Cardiac muscle cell (in vitro differentiated cells and primary cell): ENCODE measurements at regions not wholly inside any gene's neighbourhood (a gene's known extent, or its start where the extent isn't known, plus 50 kb on each side); places are given as distances from the start of the nearest gene placed in this dataset.

Source experiments
- DNase-seq, 2 donors: peaks; one replicate each; pipeline versions ENCODE4 v3.0.0 to v3.0.0-alpha.2; 2010 to 2017; ENCODE audit warnings: low read depth in 1 of 2, low spot score in 1 of 2
- H3K27ac ChIP-seq: fragments of 200-600 bp; sonication (generic); 2 replicates; pipeline ENCODE4 v1.5.1; 2016
- H3K27me3 ChIP-seq: fragments of 200-600 bp; sonication (generic); 2 replicates; pipeline ENCODE4 v1.6.0; 2016; ENCODE audit warnings: control low read depth
- H3K36me3 ChIP-seq: fragments of 200-600 bp; sonication (generic); 2 replicates; pipeline ENCODE4 v1.5.1; 2016; ENCODE audit warnings: control low read depth
- H3K4me1 ChIP-seq: fragments of 200-600 bp; sonication (generic); 2 replicates; pipeline ENCODE4 v1.8.1; 2017; ENCODE audit warnings: low read depth, mild to moderate bottlenecking, mixed run types
- H3K4me3 ChIP-seq: fragments of 200-600 bp; sonication (generic); 2 replicates; pipeline ENCODE4 v1.5.1; 2016; ENCODE audit warnings: mild to moderate bottlenecking
- H3K9me3 ChIP-seq: fragments of 200-600 bp; sonication (generic); 2 replicates; pipeline ENCODE4 v1.5.1; 2017; ENCODE audit warnings: low read depth, mild to moderate bottlenecking, control low read depth
- TF ChIP-seq, protein P1 (sequence below): IDR thresholded peaks from 2 replicates; pipeline ENCODE4 v1.5.1; 2012; ENCODE audit warnings: low read depth, mild to moderate bottlenecking, low read length

DNA sequence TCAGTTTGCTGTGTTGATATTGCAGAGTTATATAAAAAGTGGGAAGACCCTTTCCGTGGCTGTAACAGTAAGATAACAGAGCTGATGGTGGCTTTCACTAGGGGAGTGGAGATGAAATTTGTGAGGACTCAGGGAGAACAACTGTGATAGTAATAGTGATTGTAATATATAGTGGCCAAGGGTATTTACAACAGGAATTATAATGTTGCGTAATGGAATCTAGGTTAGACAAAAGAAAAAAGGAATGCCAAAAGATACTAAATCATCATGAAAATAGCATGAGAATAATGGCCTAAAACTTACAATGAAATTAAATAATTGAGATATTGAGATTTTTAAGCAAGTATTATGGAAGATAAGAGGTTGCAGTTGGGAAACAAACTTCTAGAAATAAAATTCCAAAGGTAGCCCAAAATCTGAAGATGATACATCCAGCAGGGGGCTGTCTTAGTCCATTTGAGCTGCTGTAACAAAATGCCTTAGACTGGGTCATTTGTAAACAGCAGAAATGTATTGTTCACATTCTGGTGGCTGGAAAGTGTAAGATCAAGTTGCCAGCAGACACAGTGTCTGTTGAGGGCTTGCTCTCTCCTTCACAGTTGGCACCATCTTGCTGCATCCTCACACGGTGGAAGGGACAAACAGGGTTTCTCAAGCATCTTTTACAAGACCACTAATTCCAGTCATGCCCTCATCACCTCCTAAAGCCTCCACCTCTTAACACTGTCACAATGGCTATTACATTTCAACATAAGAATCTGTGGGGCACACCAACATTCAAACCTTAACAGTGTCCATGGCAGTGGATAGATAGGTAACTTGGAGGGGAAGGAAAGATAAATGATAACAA, 711.2 kb downstream of the MRPL39 start:
- H3K27me3 ChIP-seq: no peaks in the 10 kb centered on the region
- TF ChIP-seq, protein P1, sequence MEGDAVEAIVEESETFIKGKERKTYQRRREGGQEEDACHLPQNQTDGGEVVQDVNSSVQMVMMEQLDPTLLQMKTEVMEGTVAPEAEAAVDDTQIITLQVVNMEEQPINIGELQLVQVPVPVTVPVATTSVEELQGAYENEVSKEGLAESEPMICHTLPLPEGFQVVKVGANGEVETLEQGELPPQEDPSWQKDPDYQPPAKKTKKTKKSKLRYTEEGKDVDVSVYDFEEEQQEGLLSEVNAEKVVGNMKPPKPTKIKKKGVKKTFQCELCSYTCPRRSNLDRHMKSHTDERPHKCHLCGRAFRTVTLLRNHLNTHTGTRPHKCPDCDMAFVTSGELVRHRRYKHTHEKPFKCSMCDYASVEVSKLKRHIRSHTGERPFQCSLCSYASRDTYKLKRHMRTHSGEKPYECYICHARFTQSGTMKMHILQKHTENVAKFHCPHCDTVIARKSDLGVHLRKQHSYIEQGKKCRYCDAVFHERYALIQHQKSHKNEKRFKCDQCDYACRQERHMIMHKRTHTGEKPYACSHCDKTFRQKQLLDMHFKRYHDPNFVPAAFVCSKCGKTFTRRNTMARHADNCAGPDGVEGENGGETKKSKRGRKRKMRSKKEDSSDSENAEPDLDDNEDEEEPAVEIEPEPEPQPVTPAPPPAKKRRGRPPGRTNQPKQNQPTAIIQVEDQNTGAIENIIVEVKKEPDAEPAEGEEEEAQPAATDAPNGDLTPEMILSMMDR: no peak
- no peak overlapping the region for H3K27ac ChIP-seq
- no peaks in the 10 kb centered on the region for H3K9me3 ChIP-seq
- no peak overlapping the region for H3K4me3 ChIP-seq
- H3K36me3 ChIP-seq: no peaks in the 10 kb centered on the region
- peak; percentile 2 to 29 for DNase-seq
- peaks cover 6% of the 10 kb centered on the region for H3K4me1 ChIP-seq

DNA sequence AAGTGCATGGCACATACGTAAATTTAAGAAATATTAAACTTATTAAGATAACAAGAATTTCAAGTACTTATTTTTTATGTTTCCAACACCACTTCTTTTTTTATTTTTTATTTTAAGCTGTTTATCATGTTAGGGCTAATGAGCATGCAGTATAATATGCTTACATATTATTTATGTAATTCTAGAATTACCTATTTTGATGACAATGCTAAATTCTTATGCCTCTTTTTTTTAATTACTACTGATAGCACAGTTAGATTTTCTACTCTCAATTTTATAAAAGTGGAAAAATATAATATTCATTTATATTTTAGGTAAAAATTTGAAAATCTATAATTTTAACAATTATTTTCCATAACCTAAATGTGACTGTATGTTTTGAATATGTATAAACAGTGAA, 713.0 kb downstream of the MRPL39 start:
- DNase-seq: no peak
- Histone ChIP-seq H3K4me1 (peaks cover 6% of the 10 kb centered on the region), H3K27ac (no peak overlapping the region), H3K4me3 (no peak overlapping the region), H3K9me3 (no peaks in the 10 kb centered on the region), H3K36me3 (no peaks in the 10 kb centered on the region), H3K27me3 (no peaks in the 10 kb centered on the region)
- TF ChIP-seq, protein P1: no peak

DNA sequence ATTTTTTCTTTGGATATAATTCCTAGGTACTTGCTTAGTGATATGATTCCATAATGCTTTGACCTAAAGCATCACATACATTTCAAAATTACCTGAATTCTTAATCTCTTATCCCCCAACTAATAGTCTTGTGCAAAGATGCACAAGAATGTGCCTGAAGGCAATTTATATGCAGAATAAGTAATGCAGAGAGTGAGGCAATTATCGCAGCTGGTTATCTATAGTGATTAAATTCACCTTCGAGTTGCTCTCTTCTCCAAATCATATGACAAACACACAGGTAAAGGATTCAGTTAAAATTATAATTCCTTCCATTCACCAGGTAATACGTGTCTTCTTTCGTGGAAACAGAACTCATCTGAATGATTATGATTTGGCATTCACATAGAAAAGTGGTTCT, 717.3 kb downstream of the MRPL39 start:
- TF ChIP-seq, protein P1: no peak

DNA sequence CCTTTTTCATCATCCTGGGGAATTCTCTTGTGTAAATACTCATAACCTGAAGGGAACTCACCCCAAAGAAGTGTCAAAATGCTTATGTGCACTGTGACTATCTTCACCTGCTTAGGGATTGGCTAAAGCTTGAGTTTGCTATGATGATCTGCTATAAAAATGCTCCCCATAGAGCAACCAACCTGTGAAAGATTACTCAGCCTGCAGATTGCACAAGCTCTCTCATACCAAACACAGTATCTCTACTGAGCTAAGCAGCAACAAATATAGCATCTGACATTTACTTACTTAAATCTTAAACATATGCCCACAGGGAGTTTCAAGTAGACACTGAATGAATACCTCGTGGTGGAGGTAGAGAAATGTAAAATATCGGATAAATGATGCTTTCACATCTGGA, 725.8 kb downstream of the MRPL39 start:
- H3K36me3 ChIP-seq: no peaks in the 10 kb centered on the region
- no peak overlapping the region for H3K4me3 ChIP-seq
- no peak overlapping the region for H3K27ac ChIP-seq
- H3K9me3 ChIP-seq: no peaks in the 10 kb centered on the region
- no peaks in the 10 kb centered on the region for H3K4me1 ChIP-seq
- TF ChIP-seq, protein P1: no peak
- no peaks in the 10 kb centered on the region for H3K27me3 ChIP-seq
- DNase-seq: no peak

More for the DNA sequence above, 717.3 kb downstream of the MRPL39 start:
- DNase-seq: no peak
- Histone ChIP-seq H3K9me3 (no peaks in the 10 kb centered on the region), H3K4me1 (no peaks in the 10 kb centered on the region), H3K27me3 (no peaks in the 10 kb centered on the region), H3K4me3 (no peak overlapping the region), H3K36me3 (no peaks in the 10 kb centered on the region), H3K27ac (no peak overlapping the region)

DNA sequence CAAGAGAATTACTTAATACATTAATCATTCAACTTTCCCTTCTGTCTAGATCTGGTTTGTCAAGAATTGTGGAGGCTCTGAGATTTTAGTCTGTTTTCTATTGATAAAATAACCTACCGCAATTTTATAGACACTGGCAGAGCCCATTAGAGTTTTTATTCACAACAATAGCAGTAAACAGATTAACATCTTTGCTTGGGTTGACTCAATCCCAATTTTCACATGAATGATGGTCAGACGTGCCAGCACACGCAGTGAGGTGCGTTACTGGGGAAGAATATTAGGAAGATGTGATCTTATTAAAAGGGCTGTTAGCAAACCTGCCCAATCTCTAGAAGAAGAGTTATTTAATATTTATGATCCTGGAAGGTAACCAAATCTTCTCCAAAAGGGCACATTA, 736.6 kb downstream of the MRPL39 start:
- DNase-seq: no peak
- H3K4me3 ChIP-seq: no peak overlapping the region
- no peaks in the 10 kb centered on the region for H3K36me3 ChIP-seq
- H3K4me1 ChIP-seq: no peaks in the 10 kb centered on the region
- no peak overlapping the region for H3K27ac ChIP-seq
- no peaks in the 10 kb centered on the region for H3K27me3 ChIP-seq
- no peaks in the 10 kb centered on the region for H3K9me3 ChIP-seq
- TF ChIP-seq, protein P1: no peak
